HG03196 (cell line): ENCODE measurements at regions not wholly inside any gene's neighbourhood (a gene's known extent, or its start where the extent isn't known, plus 50 kb on each side); places are given as distances from the start of the nearest gene placed in this dataset.

Source experiments
- ATAC-seq: cut with Tn5 transposase; IDR thresholded peaks from one replicate; pipeline ENCODE4 v1.9.1; 2021; ENCODE audit not compliant: unreplicated experiment

DNA sequence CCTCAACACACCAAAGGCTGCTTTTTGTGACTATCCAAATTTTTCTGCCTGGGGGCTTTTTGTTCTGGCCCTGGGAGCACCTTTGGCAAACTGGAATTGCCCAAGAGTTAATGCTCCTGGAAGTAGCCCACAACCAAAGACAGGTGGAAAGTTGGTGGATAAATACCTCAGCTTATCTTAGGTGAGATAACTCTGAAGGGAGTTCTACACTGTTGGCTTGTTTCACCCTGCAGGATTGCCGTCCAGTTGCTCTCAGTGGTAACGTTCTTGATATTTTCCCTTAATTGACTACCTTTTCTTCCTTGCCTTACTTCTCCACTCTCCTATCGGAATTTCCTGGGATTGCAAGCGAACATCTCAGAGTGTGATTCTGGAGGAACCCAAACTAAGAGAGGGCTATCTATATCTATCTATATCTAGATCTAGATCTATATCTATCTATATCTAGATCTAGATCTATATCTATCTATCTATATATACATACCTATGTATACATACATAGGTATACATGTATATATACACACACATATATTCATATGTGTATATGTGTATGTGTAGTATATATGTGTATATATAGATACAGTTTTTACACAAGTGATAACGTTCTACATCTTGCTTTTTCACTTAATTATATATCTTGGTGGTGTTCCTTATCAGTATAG lies 82.6 kb upstream of the DHX15 start:
- ATAC-seq, result no peak

DNA sequence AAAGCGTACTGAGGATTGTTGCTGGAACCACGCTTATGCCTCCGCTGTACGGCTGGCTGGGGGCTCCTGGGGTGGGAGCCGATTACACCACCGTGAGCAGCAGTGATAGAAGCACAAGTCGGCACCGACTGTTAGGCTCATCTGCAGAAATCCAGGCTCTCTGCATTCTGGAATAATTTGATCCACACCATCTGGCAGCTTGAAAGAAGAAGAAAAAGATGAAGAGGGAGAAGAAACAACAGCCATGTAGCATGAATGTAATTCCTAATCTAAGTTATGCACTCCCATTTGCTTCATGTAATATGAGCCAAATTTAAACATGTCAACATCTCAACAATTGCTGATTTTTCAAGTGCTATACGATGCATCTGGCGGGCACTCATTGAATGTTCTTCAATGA lies 84.6 kb upstream of the DHX15 start:
- no peak for ATAC-seq

DNA sequence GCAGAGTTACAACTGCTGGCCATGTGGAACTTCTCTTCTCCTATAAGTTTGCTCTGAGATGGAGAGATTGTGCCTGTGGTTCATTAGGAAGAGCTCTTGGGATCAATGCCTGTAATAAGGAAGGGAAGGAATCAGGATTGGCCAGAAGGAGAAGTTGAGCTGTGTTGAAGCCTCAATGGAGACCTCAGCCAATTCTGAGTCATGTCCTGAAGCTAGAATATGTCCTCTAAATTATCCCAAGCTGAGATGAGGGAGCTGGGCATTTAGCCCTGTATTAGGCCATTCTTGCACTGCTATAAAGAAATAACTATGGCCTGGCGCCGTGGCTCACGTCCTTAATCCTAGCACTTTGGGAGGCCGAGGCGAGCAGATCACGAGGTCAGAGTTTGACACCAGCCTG lies 85.4 kb upstream of the DHX15 start:
- ATAC-seq, result no peak

DNA sequence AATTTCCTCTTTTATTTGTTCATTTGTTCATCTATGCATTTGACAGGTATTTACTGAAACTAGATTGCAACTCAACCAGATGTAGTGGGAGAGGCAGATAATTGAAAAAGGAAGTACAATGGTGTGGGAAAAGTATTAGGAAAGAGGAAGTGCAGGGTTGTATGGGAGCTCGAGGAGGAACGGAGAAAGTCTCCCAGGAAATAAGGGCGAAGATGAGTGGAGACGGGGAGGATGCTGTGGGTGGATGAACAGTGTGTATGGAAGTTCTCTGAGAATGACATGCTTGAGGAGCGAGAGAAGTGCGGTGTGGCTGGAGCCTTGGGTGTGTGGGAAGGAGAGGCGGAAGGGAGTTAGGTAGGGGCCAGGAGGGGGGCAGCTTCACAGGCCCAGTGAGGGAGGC lies 87.5 kb upstream of the DHX15 start:
- ATAC-seq, result no peak

DNA sequence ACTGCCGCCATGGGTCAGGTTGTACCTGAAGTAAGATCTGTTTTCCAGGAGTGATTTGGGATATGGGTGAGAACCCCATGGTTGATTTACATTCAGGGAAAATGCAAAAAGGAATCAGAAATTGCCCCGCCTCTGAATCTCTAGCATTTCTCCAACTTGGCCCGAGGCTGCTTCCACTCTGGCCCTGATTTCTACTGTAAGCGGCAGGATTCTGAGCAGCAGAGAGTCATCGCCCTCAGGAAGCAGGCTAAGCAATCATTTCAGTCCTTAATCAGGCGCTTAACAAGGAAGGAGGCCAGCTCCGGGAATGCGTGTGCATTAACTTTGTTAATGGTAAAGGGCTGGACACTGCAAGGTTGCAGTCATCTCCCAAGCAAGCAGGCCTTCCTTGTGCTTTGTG lies 88.5 kb upstream of the DHX15 start:
- ATAC-seq, result no peak

DNA sequence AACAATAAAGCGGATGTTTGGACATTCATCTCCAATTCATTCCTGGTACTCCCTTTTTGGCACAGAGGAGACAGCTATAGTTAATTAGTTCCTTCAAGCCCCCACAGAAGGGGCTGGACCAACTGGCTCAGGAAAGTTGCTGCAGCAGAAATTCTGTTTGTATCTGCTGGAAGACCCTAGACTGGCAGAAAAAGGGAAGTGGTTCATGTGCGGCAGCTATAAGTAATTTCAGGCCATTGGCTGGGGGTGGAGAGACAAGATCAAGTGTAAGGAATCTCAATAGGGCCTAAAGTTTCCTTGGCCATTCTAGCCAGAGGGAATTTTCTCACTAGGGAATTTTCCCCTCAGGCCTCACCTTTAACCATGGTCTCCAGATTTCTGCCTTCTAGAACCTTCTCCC lies 89.9 kb upstream of the DHX15 start:
- no peak for ATAC-seq

DNA sequence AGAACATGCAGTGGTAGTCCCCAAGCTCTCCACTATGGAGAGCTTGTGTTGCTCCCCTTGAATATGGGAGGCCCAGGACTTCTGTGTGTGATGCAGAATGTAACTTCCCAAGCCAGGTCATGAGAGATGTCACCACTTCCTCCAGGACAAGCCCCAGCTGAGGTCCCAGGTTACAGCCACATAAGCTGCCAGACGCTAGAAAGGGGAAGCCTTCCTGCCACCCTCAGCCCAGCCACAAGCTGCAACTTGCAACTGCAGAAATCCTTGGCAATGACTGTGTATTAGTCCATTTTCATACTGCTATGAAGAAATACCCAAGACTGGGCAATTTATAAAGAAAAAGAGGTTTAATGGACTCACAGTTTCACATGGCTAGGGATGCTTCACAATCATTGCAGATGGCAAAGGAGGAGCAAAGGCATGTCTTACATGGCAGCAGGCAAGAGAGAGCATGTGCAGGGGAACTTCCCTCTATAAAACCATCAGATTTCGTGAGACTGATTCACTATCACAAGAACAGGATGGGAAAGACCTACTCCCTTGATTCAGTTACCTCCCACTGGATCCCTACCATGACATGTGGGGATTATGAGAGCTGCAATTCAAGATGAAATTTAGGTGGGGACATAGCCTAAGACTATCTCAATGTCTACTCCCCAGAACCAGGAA lies 91.5 kb upstream of the DHX15 start:
- no peak for ATAC-seq

DNA sequence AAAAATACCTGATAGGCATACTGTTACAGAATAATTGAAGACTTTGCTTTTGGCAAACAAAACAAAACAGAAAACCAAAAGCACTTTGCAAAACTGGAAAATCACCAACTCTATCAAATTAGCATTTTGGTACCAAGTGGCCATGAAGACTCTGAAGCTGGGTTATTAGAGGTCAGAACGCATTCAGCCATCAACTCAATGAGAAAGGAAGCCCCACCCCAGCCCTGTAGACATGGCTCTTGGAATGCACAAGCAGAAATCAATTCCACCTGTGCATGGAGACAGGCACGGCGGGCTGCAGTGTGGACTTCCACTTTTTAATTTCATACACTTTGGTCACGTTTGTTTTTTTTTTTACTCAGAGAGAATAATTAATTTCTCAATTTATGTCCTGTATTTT lies 93.6 kb upstream of the DHX15 start:
- ATAC-seq, result no peak

DNA sequence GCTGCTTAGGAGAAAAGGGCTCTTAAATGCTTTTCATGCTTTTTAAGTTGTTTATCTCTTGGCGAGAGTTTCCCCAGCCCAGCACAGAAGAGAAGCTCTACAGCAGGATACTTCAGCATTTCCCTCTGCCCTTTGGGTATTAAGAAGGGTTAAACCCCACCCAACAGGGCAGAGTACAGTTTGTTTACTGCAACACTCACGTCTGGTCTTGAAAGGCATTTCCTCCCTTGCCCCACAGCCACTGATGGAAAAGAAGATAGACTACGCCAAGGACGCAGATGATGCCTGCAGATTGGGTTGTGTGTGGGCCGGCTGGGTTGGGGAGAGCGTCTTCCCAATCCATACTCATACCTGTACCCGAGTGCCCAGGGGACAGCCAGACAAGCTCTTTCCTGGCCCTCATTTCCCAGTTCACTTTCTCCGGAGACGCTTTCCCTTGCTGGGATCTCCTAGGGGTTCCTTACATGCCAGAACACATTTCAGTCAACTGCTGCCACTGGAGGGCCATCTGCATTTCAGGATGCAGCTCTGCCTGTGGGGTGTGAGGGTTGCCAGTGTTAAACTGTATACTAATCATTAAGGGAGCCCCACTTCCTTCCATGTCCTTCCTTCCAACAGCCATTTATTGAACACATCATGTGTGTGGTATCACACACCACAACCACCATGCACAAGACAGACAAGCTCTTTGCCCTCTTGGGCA lies 96.5 kb upstream of the DHX15 start:
- no peak for ATAC-seq

DNA sequence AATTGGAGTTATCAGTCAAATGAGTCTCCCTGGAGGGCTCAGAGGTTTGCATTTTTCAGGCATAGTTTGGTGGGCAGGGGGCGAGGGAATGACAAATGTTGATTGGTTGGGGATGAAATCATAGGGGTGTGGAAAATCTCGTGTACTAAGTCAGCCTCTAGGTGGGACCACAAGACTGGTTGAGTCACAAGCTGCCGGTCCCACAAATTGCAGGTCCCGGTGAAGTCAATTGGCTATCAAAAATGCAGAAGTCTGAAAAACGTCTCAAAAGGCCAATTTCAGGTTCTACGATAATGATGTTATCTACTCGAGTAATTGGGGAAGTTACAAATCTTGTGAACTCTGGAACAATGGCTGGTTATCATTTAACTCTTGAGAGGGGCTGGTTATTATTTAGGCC lies 98.8 kb upstream of the DHX15 start:
- ATAC-seq, result no peak

DNA sequence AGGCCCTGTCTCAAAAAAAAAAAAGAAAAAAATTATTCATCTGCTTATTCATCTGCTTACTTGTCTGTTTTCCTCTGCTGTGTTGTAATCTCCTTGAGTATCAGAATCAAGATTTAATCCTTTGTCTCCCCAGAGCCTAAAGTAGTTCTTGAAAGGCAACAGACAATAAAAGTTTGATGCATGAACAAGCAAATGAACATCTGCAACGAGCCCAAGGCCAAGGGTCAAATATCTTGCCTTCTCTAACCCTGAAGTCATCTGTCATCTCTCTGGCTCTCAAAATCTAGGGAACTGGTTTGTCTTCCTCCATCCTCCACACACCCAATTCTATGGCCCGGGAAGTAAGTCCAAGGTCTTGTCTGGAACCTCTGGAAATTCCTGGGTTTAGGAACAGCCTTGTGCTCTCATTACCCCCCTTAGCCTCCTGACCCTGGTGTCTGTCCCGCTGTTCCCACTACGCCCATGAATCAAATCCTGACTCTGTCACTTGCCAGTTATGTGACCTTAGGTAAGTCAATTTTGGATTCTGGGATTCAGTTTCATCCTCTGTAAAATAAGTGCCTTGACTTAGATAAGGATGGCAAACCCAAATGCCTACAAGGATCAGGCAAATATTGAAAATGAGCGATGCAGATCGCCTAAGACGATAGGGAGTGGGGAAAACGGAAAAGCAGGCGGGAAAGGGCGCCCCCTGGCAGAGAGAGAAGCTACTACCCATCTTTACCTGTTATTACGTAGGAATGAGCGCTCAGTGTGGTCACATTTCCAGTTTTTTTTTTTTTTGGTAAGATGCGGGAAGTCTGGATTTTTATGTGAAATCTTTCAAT lies 102.7 kb upstream of the DHX15 start:
- ATAC-seq, result no peak

DNA sequence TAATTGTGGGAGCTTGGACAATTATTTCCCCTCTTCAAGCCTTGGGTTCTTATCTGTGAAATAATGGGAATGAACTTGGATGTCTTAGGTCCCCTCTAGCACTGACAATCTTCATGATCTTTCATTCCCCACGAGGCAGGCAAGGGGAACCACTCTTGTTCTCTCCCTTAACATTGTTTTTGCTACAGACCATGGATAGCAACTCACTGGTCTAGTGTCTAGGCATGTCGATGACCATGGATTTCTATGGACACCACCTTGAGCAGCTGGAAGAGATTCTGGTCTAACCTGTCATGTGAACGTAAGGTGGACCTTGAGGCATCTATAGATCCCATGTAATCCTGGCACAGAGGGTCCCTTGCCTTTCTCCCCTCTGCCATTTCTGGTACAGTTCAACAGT lies 104.1 kb upstream of the DHX15 start:
- no peak for ATAC-seq

DNA sequence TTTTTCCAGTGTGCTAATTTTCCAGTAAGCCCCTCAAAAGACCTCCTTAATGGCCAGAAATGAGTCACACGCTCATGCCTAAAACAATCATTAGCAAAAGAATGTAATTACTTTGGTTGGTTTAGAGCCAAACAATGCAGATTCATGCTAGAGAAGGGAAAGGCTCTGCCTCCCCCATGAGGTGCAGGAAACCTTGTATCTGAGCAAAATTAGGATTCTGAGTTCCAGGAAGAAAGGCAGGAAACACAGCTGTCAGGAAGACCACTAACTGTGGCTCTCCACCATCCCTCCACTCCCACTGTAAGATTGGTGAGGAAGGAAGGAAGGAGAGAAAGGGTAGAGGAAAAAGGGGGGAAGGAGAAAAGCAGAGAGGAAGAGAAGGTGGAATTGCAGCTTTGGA lies 104.9 kb upstream of the DHX15 start:
- no peak for ATAC-seq

DNA sequence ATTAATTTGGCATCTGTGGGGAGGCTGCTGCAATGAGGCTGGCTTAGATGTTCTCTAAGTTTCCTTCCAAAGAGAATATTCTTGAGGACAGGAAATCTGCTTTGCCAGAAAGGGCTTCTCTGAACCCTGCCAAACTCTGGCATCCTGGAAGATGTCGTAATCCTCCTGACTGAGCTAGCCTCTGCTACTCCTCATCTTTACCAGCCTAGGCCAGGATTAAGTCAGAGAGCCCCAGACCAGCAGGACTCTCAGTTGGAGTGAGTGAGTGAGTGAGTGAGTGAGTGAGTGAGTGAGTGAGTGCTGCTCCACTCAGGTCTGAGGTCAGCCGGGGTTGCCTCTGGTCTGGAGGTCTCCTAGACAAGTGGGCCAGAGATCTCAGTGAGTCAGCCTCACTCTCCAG lies 104.9 kb upstream of the SOD3 start:
- no peak for ATAC-seq

DNA sequence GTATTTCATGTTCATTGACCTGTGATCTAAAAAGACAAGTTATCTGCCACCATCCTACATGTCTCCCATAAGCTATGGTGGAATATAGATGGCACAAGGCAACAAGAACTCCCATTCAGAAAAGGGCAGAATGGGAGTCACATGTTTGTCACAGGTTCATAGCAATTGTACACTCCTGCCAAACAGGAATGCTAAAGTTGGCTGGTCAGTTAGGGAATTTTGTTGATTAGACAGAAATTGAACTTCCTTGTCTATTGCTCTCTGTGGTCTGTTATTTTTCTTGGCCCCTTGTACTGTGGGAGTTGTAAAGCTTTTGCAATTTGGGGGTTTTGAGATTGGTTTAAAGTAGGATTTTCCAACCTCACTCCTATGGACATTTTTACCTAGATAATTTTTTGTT lies 101.7 kb upstream of the SOD3 start:
- ATAC-seq, result no peak

DNA sequence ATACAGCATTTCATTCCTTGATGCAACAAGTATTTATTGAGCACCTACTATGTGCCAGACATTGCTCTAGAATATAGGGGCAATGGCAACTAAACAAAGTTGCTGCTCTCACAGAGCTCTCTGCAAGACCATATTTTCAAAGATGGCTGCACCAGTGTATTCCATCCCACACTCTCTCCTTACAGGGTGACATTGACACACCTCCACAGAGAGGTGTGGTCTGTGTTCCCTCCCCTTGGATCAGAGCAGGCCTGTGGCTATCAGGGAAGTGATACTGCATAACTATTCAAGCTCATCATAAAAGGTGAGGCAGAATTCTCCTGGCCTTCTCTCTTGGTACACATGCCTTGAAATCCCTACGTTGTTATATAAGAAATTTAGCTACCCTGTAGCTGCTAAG lies 95.3 kb upstream of the SOD3 start:
- no peak for ATAC-seq

DNA sequence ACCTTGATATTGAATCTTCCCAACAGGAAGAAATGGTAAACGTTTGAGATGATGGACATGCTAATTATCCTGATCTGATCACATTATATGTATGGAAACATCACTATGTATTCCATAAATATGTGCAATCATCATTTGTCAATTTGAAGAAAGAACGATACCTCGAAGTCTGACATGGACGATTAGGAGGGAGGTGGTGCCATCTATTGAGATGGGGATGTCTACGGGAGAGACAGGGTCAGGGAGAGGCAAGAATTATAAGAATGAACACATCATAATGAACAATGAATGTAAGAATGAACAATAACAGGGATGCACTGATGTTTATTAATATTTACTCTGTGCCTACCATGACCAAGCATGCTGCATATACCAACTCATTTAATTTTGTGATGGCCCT lies 93.7 kb upstream of the SOD3 start:
- no peak for ATAC-seq

DNA sequence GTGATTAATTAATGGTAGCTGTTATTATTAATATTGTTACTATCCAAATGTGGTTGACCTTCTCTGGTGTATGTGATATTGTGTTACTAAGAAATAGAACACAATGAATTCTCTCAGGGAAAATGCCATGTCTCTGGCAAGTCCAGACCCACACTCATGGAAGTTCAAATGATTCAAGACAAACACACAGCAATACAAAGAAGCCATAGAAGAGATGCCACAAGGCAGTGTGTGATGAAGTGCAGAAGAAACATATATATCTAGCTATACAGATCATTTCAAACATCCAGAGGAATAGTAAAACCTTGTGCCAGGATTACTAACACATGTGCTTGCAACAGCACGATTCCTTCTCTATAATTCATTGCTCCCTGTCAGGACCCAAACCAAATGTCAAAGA lies 93.1 kb upstream of the SOD3 start:
- ATAC-seq, result no peak

DNA sequence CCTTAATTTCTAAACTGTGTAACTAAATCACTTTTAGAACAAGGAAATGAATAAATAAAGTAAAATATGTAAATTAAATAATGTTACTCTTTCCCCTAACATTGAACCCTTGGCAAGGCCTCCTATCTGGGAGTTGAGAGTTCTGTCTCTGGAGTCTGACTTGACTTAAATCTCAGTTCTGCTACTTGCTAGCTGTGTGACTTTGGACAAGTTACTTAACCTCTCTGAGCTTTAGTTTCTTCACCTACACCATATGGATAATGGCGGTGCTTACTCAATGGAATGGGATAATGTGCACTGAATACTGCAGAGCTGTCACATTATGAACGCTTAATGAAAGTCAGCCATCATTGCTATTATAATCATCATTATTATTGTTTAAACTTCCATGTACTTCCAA lies 92.1 kb upstream of the SOD3 start:
- ATAC-seq, result no peak

DNA sequence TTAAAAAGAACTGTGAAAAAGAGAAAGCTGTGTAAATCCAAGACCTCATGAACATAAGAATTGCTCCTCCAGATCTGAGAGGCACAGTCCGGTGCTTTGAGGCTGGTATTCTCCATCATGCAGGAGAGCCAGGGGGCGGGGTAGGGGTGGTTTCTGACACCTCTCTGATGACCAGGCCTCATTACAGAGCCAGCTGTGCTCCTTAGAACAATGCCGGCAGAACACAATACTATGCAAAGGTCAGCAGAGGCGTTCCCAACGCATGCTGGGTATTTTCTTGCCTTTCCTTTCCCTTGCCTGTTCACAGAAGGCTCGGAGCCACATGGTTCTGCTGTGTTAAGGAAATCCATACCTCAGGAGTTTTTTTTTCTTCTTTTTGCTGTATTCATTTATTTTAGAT lies 91.2 kb upstream of the SOD3 start:
- no peak for ATAC-seq

DNA sequence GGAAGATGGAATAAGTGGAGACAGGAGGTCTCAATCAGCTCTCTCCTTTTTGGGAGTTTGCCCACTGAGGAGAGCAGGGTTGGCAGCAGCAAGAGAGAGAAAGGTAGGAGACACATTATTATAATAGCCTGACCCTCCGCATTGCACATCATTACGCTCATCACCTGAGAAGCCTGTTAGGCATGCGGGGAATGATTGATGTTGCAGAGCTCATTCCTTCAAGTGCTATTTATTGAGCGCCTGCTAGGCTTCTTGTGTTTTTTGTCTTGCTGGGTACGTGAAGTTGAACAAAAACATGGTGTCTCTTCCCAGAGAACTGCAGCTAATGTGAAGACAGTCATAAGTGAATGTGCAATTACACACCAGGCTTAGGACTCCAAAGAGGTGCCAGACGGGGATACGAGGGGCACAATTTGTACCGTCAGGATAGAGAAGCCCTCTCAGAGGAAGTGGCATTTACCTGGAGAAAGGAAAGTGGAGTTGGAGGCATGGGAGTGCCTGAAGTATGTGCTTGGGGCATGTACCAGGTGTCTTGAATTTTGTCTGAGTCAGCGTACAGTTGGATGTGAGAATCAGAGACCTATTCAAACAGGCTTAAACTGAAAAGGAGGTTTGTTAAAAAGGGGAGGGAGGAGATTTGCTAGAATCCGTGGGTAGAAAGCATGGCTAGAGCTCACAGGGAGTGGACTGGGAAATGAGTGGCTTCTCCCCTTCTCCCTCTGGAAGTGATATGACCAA lies 90.2 kb upstream of the SOD3 start:
- ATAC-seq, result no peak
